Nephron progenitor cell (in vitro differentiated cells): ENCODE measurements at regions not wholly inside any gene's neighbourhood (a gene's known extent, or its start where the extent isn't known, plus 50 kb on each side); places are given as distances from the start of the nearest gene placed in this dataset.

Source experiments
- DNase-seq: peaks from one replicate; pipeline ENCODE4 v3.0.0; 2021
- H3K27ac Mint-ChIP-seq: 2 replicates; pipeline ENCODE4 v1.8.0; 2021; ENCODE audit warnings: mild to moderate bottlenecking, moderate library complexity, mixed read lengths
- H3K27me3 Mint-ChIP-seq: 2 replicates; pipeline ENCODE4 v1.8.0; 2021; ENCODE audit warnings: mild to moderate bottlenecking, low read depth, mixed read lengths; ENCODE audit not compliant: poor library complexity
- H3K36me3 Mint-ChIP-seq: 2 replicates; pipeline ENCODE4 v1.8.0; 2021; ENCODE audit warnings: low read depth, mixed read lengths
- H3K4me1 Mint-ChIP-seq: 2 replicates; pipeline ENCODE4 v1.8.0; 2021; ENCODE audit warnings: mixed read lengths
- H3K4me3 Mint-ChIP-seq: 2 replicates; pipeline ENCODE4 v1.8.0; 2021; ENCODE audit warnings: mild to moderate bottlenecking, moderate library complexity, mixed read lengths
- H3K9me3 Mint-ChIP-seq: 2 replicates; pipeline ENCODE4 v1.8.0; 2021; ENCODE audit warnings: mild to moderate bottlenecking, moderate library complexity, mixed read lengths
- TF ChIP-seq, protein P1 (sequence below): fragments of 200-600 bp; sonication (generic); IDR thresholded peaks from 2 replicates; pipeline ENCODE4 v1.5.0; 2021; ENCODE audit warnings: antibody characterized with exemption

DNA sequence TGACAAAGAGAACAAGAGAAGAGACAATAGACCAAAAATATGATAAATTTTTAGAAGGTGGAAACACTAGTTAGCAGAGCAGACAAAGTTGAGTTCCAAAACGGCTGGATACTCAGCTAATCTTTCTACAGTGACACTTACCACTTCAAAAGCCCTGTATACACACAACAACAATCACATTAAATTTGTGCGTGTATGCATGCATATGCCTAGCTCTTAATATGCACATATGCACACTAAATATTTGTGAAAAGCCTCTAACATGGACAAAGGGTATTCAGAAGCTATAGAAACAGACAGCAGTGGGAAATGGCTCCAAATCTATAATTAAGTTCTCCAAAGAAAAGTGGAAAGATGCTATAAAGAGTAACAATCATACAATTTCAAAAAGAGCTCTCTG, 476.4 kb downstream of the HTR7 start:
- no peaks in the 10 kb centered on the region for H3K36me3 Mint-ChIP-seq
- DNase-seq: no peak
- no peaks in the 10 kb centered on the region for H3K27me3 Mint-ChIP-seq
- no peak overlapping the region for H3K27ac Mint-ChIP-seq
- no peaks in the 10 kb centered on the region for H3K9me3 Mint-ChIP-seq
- H3K4me1 Mint-ChIP-seq: no peaks in the 10 kb centered on the region
- TF ChIP-seq, protein P1, sequence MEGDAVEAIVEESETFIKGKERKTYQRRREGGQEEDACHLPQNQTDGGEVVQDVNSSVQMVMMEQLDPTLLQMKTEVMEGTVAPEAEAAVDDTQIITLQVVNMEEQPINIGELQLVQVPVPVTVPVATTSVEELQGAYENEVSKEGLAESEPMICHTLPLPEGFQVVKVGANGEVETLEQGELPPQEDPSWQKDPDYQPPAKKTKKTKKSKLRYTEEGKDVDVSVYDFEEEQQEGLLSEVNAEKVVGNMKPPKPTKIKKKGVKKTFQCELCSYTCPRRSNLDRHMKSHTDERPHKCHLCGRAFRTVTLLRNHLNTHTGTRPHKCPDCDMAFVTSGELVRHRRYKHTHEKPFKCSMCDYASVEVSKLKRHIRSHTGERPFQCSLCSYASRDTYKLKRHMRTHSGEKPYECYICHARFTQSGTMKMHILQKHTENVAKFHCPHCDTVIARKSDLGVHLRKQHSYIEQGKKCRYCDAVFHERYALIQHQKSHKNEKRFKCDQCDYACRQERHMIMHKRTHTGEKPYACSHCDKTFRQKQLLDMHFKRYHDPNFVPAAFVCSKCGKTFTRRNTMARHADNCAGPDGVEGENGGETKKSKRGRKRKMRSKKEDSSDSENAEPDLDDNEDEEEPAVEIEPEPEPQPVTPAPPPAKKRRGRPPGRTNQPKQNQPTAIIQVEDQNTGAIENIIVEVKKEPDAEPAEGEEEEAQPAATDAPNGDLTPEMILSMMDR: no peak
- no peak overlapping the region for H3K4me3 Mint-ChIP-seq

DNA sequence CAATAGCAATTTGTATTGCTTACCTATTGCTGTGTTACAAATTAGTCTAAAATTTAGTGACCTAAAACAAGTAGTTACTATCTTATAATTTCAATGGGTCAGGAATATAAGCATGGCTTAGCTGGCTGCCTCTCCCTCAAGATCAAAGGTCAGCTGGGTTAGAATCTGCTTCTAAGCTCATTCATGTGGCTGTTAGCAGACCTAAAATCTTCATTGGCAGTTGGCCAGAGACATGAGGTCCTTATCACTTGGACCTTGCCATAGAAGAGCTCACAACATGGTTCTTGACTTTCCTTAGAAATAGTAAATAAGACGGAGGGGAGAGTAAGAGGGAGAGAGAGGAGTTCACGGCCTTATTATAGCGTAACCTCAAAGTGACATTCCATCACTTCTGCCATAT, 468.0 kb downstream of the HTR7 start:
- Mint-ChIP-seq H3K4me3 (no peak overlapping the region), H3K9me3 (no peaks in the 10 kb centered on the region), H3K27me3 (no peaks in the 10 kb centered on the region), H3K4me1 (no peaks in the 10 kb centered on the region), H3K36me3 (no peaks in the 10 kb centered on the region), H3K27ac (no peak overlapping the region)
- TF ChIP-seq, protein P1: no peak
- DNase-seq: no peak

- TF ChIP-seq, protein P1: no peak
- no peak overlapping the region for H3K4me3 Mint-ChIP-seq
- no peaks in the 10 kb centered on the region for H3K9me3 Mint-ChIP-seq
- no peak overlapping the region for H3K27ac Mint-ChIP-seq
- no peaks in the 10 kb centered on the region for H3K27me3 Mint-ChIP-seq
- H3K4me1 Mint-ChIP-seq: no peaks in the 10 kb centered on the region
- no peak for DNase-seq
- H3K36me3 Mint-ChIP-seq: no peaks in the 10 kb centered on the region
These were observed 463.5 kb downstream of the HTR7 start for GRCh38 chr10:90394311-90394710.

DNA sequence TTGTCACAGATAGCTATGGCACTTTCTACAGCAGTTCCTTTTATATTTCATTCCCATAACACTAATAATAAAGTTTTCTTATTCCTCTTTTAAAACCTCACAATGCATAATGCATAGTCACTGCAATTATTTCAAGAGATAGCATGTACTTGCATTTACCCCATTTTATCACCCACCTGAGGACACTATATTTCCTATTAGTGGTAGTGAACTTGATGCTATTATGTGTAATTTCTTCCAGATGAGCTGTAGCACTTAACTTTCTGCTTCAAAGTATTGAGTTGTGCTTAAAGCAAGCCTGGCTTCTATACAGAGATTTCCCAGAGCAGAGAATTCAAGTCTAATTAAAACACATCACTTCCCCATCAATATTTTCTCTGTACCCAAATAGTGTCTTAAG, 461.1 kb downstream of the HTR7 start:
- no peak overlapping the region for H3K27ac Mint-ChIP-seq
- H3K4me1 Mint-ChIP-seq: no peaks in the 10 kb centered on the region
- H3K4me3 Mint-ChIP-seq: no peak overlapping the region
- DNase-seq: no peak
- H3K9me3 Mint-ChIP-seq: no peaks in the 10 kb centered on the region
- no peaks in the 10 kb centered on the region for H3K27me3 Mint-ChIP-seq
- no peaks in the 10 kb centered on the region for H3K36me3 Mint-ChIP-seq
- TF ChIP-seq, protein P1: no peak

- Mint-ChIP-seq H3K9me3 (no peaks in the 10 kb centered on the region), H3K27ac (no peak overlapping the region), H3K4me3 (no peak overlapping the region), H3K36me3 (no peaks in the 10 kb centered on the region), H3K4me1 (no peaks in the 10 kb centered on the region), H3K27me3 (no peaks in the 10 kb centered on the region)
- TF ChIP-seq, protein P1: no peak
- no peak for DNase-seq
These were observed 459.3 kb downstream of the HTR7 start for GRCh38 chr10:90398566-90398965.

DNA sequence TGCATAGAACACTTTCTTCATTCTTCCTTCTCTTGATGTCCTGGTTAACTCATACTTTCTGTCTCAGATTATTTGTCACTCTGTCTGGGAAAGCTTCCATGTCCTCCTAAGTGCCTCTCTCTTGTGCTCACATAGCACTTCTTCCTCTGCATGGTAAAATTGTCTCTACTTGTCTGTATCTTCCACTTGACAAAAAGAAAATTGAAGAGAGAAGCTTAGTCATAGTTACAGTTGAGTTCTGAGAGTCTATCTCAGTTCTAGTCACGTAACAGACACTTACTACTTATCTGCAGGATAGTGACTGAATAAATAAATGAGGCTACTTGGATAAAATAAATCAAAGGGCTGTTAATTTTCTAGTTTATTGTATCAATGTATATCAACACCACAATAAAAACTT, 458.1 kb downstream of the HTR7 start:
- Mint-ChIP-seq H3K27ac (no peak overlapping the region), H3K4me1 (no peaks in the 10 kb centered on the region), H3K9me3 (no peaks in the 10 kb centered on the region), H3K4me3 (no peak overlapping the region), H3K27me3 (no peaks in the 10 kb centered on the region), H3K36me3 (no peaks in the 10 kb centered on the region)
- DNase-seq: no peak
- TF ChIP-seq, protein P1: no peak
